ENCODE measurements at regions not wholly inside any gene's neighbourhood (a gene's known extent, or its start where the extent isn't known, plus 50 kb on each side); places are given as distances from the start of the nearest gene placed in this dataset.
"Not testable (repeated sequence)": the region's sequence is repeated elsewhere in the genome, so short reads cannot be mapped to it uniquely, and the experiment has no call there.

GRCh38 chr3:11739706-11740105 lies 96.0 kb upstream of the VGLL4 start:
- no peaks in the 10 kb centered on the region for H3K36me3 ChIP-seq (ENCODE audit: control insufficient read depth, insufficient read depth, low read length)
- no peak for TF ChIP-seq CTCF (IDR thresholded peaks at IDR 0.05; ENCODE audit: insufficient read depth, low read length, severe bottlenecking)
- H3K4me3 ChIP-seq (ENCODE audit: low read depth, low read length), result no peak overlapping the region
- FAIRE-seq (no peak), DNase-seq (ENCODE audit: low read depth) (no peak)
- H3K27me3 ChIP-seq (ENCODE audit: control insufficient read depth, insufficient read depth, low read length), result no peaks in the 10 kb centered on the region

DNA sequence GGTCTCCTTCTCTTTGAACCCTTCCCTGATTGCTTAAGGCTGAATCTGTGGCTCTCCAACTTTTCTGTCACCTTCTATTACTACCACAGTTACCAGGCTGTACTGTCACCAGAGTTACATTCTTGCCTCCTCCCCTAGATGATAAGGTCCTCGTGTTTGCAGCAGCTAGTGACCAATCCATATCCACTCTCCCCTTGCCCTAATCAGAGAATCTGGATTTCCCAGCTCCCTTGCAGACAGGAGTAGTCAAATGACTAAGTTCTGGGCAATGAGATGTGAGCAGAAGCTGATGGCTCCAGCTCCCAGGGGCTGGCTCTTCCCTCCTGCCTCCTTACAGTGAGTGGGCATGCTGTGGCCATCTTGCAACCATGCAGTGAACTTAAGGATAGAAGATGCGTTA lies 95.4 kb upstream of the VGLL4 start:
- no peak for FAIRE-seq
- Histone ChIP-seq H3K36me3 (ENCODE audit: control insufficient read depth, insufficient read depth, low read length) (no peaks in the 10 kb centered on the region), H3K4me3 (ENCODE audit: low read depth, low read length) (no peak overlapping the region), H3K27me3 (ENCODE audit: control insufficient read depth, insufficient read depth, low read length) (no peaks in the 10 kb centered on the region)
- DNase-seq (ENCODE audit: low read depth), result no peak
- no peak for TF ChIP-seq CTCF (IDR thresholded peaks at IDR 0.05; ENCODE audit: insufficient read depth, low read length, severe bottlenecking)

GRCh38 chr3:11737742-11738141 lies 94.0 kb upstream of the VGLL4 start:
- no peaks in the 10 kb centered on the region for H3K27me3 ChIP-seq (ENCODE audit: control insufficient read depth, insufficient read depth, low read length)
- DNase-seq (ENCODE audit: low read depth), result no peak
- no peaks in the 10 kb centered on the region for H3K36me3 ChIP-seq (ENCODE audit: control insufficient read depth, insufficient read depth, low read length)
- H3K4me3 ChIP-seq (ENCODE audit: low read depth, low read length), result no peak overlapping the region
- no peak for FAIRE-seq
- TF ChIP-seq CTCF (IDR thresholded peaks at IDR 0.05; ENCODE audit: insufficient read depth, low read length, severe bottlenecking), result no peak

DNA sequence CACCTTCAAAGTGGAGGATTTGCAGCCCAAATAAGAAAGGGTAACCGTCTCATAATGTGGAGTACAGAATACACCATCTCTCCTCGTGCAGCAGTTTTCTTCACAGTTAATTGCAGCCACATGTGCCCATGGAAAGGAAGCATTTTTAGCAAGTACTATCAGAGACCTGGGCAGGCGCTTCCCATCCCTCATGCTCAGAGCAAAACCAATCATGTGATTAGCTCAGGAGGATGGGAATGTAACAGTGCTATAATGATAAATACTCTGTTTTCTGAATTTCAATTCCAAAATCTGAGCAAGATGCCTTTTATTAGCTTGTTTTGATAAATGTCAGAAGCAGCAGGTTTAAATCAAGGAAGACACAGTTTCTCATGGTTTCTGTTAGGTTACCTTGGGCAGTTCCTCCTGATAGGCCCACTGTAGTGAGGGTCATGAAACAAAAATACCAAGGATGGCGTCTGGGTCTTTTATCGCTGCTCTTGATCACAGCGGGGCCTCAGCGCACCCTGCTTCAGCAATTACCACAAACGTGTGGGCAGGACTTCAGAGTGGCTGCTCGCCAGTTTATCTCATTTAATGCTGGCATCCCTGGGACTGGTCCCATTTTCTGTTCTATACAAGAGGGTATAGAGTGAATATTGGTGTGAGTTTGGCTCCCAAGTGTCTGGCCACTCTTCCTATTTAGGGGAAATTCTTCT lies 92.6 kb upstream of the VGLL4 start:
- Histone ChIP-seq H3K4me3 (ENCODE audit: low read depth, low read length) (no peak overlapping the region), H3K27me3 (ENCODE audit: control insufficient read depth, insufficient read depth, low read length) (no peaks in the 10 kb centered on the region), H3K36me3 (ENCODE audit: control insufficient read depth, insufficient read depth, low read length) (no peaks in the 10 kb centered on the region)
- DNase-seq (ENCODE audit: low read depth) (no peak), FAIRE-seq (no peak)
- no peak for TF ChIP-seq CTCF (IDR thresholded peaks at IDR 0.05; ENCODE audit: insufficient read depth, low read length, severe bottlenecking)

GRCh38 chr3:11735638-11736037 lies 91.9 kb upstream of the VGLL4 start:
- no peak overlapping the region for H3K4me3 ChIP-seq (ENCODE audit: low read depth, low read length)
- TF ChIP-seq CTCF (IDR thresholded peaks at IDR 0.05; ENCODE audit: insufficient read depth, low read length, severe bottlenecking), result no peak
- no peak for FAIRE-seq

DNA sequence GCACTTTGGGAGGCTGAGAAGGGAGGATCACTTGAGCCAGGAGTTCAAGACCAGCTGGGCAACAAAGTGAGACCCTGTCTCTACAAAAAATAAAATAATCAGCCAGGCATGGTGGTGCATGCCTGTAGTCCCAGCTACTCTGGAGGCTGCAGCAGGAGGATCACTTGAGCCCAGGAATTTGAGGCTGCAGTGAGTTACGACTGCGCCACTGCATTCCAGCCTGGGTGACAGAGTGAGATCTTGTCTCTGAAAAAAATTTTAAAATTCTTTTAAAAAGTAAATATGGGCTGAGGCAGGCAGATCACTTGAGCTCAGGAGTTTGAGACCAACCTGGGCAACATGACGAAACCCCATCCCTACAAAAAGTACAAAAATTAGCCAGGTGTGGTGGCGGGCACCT lies 91.4 kb upstream of the VGLL4 start:
- FAIRE-seq; H3K4me3 ChIP-seq (ENCODE audit: low read depth, low read length); DNase-seq (ENCODE audit: low read depth); H3K27me3 ChIP-seq (ENCODE audit: control insufficient read depth, insufficient read depth, low read length); H3K36me3 ChIP-seq (ENCODE audit: control insufficient read depth, insufficient read depth, low read length): not testable (repeated sequence)

More at GRCh38 chr3:11735638-11736037, 91.9 kb upstream of the VGLL4 start:
- Histone ChIP-seq H3K36me3 (ENCODE audit: control insufficient read depth, insufficient read depth, low read length) (no peaks in the 10 kb centered on the region), H3K27me3 (ENCODE audit: control insufficient read depth, insufficient read depth, low read length) (no peaks in the 10 kb centered on the region)
- DNase-seq (ENCODE audit: low read depth), result no peak

Measured in bronchial epithelial cell (primary cell).